ENCODE measurements at regions not wholly inside any gene's neighbourhood (a gene's known extent, or its start where the extent isn't known, plus 50 kb on each side); places are given as distances from the start of the nearest gene placed in this dataset.

DNA sequence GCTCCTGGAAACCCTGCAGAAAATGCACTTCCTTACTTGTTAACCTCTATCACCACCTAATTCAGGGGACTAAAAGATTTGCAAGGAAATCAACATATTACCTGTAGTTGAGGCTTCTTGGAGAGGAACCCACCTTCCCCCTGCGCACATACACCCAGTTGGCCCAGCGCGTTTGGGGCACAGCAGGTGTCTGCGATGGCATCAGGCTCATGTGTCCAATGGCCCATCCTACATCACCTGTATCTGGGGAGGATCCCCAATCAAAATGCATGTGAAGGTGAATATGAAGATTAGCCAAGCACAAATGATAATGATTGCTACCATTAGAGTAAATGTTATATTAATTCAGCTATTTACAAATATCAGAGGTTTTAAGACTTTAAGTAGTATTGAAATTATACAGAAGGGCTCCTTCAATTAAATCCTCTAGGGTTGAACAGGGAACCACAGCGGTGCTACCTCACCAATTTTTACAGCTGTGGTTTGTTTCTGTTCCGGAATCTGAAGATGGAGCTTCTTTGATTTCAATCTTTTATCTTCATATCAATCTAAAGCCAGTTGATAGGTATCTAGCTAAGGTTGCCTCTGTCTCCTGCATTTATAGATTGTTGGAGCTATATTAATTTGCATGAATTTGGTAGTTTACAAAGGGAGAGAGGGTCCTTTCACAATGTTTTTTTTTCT, 486.0 kb downstream of the RNF144A start:
- intact Hi-C loops (cut with DNase I, micrococcal nuclease) = no loop called here
- DNase-seq = no peak
- Histone ChIP-seq H3K4me1 (ENCODE audit: low read depth) (no peaks in the 10 kb centered on the region), H3K4me3 (no peak overlapping the region), H3K36me3 (ENCODE audit: low read depth) (no peaks in the 10 kb centered on the region), H3K9me3 (no peaks in the 10 kb centered on the region)
- TF ChIP-seq, protein P1, sequence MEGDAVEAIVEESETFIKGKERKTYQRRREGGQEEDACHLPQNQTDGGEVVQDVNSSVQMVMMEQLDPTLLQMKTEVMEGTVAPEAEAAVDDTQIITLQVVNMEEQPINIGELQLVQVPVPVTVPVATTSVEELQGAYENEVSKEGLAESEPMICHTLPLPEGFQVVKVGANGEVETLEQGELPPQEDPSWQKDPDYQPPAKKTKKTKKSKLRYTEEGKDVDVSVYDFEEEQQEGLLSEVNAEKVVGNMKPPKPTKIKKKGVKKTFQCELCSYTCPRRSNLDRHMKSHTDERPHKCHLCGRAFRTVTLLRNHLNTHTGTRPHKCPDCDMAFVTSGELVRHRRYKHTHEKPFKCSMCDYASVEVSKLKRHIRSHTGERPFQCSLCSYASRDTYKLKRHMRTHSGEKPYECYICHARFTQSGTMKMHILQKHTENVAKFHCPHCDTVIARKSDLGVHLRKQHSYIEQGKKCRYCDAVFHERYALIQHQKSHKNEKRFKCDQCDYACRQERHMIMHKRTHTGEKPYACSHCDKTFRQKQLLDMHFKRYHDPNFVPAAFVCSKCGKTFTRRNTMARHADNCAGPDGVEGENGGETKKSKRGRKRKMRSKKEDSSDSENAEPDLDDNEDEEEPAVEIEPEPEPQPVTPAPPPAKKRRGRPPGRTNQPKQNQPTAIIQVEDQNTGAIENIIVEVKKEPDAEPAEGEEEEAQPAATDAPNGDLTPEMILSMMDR (IDR thresholded peaks at IDR 0.05) = no peak
- ATAC-seq = no peak

DNA sequence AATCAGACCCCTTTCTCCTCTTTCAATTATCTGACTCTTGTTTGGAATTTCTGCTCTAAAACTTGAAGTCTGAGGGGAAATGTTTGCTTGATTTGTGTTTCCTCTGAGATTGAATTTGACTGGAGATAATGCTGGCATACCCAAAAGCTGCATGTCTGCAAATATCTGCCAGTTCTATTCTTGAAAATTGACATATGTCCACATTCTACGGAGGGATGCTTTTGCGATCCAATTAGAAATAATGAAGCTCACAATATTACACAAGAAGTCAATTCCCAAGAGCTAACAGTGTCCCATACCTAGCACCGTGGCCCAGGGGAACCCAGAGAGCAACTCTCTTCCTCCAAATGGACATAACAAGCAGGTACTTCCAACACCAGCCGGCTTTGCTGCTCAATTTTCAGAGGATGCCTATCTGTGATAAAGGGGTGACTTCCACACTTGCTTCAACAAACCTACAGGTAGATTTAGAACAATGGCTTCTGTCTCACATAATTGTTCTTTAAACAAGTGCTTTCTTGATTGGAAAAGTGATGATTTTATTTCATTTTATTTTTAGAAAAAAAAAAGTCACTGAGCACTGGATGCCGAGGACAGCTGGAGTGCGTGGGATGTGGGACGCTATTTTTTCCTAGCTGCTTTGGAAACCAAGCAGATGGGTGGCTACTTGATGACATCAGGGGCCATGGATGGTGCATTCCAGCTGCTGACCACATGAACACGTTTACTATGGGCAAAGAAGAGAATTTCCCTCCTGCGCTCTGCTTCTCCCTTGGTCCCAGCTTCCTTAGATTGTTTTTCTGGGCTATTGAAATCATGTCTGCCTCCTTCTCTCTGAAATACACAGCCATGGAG, 488.9 kb downstream of the RNF144A start:
- Histone ChIP-seq H3K9me3 (no peaks in the 10 kb centered on the region), H3K4me1 (ENCODE audit: low read depth) (no peaks in the 10 kb centered on the region), H3K4me3 (no peak overlapping the region), H3K36me3 (ENCODE audit: low read depth) (no peaks in the 10 kb centered on the region)
- DNase-seq (no peak), ATAC-seq (no peak)
- intact Hi-C loops (cut with DNase I, micrococcal nuclease) = no loop called here
- TF ChIP-seq, protein P1 (IDR thresholded peaks at IDR 0.05) = no peak

DNA sequence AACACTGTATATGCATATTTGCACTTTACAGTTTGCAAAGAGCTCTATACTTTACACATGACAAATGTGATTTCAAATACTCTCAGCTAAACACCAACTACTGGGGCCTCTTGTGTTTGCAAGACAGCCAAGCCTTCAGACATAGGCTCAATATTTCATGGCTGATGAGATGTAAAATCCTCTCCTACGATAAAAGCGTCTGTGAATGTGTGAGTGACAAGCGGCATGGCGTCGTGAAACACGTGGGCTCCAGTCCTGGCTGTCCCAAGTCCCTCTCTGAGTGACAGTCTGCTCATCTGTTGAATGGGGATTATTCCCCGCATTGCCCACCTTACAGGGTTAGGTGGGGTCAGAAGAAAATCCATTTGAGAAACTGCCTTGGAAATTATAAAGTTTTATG, 489.8 kb downstream of the RNF144A start:
- no peaks in the 10 kb centered on the region for H3K4me1 ChIP-seq (ENCODE audit: low read depth)
- intact Hi-C loops (cut with DNase I, micrococcal nuclease) = no loop called here
- H3K9me3 ChIP-seq = no peaks in the 10 kb centered on the region
- no peaks in the 10 kb centered on the region for H3K36me3 ChIP-seq (ENCODE audit: low read depth)
- ATAC-seq (no peak), DNase-seq (no peak)
- H3K4me3 ChIP-seq = no peak overlapping the region
- TF ChIP-seq, protein P1 (IDR thresholded peaks at IDR 0.05) = no peak

DNA sequence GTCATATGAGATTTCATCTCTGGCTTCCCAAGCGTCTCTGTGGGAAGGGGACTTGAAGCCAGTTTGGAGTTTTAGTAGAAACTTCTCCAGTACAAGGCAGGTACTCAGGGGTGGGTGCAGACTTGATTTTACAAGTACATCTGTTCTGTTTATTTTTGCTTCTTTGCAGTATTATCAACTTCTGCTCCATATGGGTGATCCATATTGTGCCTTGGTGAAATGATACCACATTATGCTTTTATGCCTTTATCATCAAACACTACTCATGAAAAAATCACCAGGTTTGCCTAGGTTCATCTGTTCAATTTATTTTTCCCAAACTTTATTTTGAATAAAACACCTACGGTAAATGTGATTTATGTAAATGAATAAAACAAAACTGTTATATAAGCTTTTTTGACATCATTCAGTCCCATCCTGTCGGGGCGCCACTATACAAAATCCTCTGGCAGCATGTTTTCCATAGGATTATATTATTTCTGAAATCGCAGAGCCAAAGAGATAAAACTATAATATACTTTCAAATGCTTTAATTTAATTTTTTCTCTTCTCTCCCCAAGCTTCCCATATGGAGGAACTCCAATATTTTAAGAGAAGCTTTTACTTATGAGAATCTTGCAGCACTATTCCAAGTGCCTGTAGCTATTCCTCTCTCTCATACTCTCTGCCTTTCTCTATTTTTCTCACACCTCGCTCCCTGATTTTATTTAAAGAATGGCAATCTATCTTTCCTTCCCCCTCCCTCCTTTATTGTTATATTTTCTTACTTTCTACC, 490.9 kb downstream of the RNF144A start:
- no peak for DNase-seq
- no peaks in the 10 kb centered on the region for H3K36me3 ChIP-seq (ENCODE audit: low read depth)
- H3K4me3 ChIP-seq = no peak overlapping the region
- TF ChIP-seq, protein P1 (IDR thresholded peaks at IDR 0.05) = no peak
- H3K4me1 ChIP-seq (ENCODE audit: low read depth) = no peaks in the 10 kb centered on the region
- H3K9me3 ChIP-seq = no peaks in the 10 kb centered on the region
- ATAC-seq = no peak
- intact Hi-C loops (cut with DNase I, micrococcal nuclease) = no loop called here

DNA sequence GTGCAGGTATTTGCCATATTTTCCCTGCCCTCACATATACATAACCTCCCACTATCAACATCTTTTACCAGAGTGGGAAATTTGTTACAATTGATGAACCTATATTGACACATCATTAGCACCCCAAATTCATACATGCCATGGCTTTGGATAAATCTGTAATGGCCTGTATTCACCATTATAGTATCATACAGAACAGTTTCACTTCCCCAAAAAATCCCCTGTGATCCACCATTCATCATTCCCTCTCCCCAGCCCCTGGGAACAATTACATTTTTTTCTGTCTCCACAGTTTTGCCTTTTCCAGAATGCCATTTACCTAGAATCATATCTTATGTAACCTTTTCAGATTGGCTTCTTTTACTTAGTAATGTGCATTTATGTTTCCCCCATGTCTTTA, 494.5 kb downstream of the RNF144A start:
- H3K4me1 ChIP-seq (ENCODE audit: low read depth) = no peaks in the 10 kb centered on the region
- H3K36me3 ChIP-seq (ENCODE audit: low read depth) = no peaks in the 10 kb centered on the region
- H3K9me3 ChIP-seq = no peaks in the 10 kb centered on the region
- no peak overlapping the region for H3K4me3 ChIP-seq
- ATAC-seq (no peak), DNase-seq (no peak)
- TF ChIP-seq, protein P1 (IDR thresholded peaks at IDR 0.05) = no peak
- intact Hi-C loops (cut with DNase I, micrococcal nuclease) = no loop called here

All from mucosa of descending colon (tissue), 3 donors.